Coronary artery (tissue), 2 donors: ENCODE measurements at regions not wholly inside any gene's neighbourhood (a gene's known extent, or its start where the extent isn't known, plus 50 kb on each side); places are given as distances from the start of the nearest gene placed in this dataset.

Source experiments
- DNase-seq: peaks from one replicate; pipeline ENCODE4 v3.0.0-alpha.2; 2017; ENCODE audit warnings: low spot score
- H3K27ac ChIP-seq, 2 donors: fragments of 200-600 bp; sonication (generic); one replicate each; pipeline ENCODE4 v1.5.1; 2016 to 2019
- H3K4me3 ChIP-seq: fragments of 200-600 bp; sonication (generic); 2 replicates; pipeline ENCODE4 v1.5.1; 2016; ENCODE audit warnings: mild to moderate bottlenecking, moderate library complexity
- CTCF ChIP-seq: fragments of 200-600 bp; sonication (generic); IDR thresholded peaks from one replicate; pipeline ENCODE4 v1.5.1; 2019; ENCODE audit warnings: antibody characterized with exemption

GRCh38 chr16:60246086-60246485, 1512.0 kb upstream of the GOT2 start:
- H3K4me3 ChIP-seq, result no peak overlapping the region
- DNase-seq, result no peak
- H3K27ac ChIP-seq, result no peak overlapping the region
- no peak for TF ChIP-seq CTCF

- no peak for DNase-seq
- Histone ChIP-seq H3K27ac (no peak overlapping the region), H3K4me3 (no peak overlapping the region)
- TF ChIP-seq CTCF, result no peak
Measured at GRCh38 chr16:60241671-60242070, 1507.6 kb upstream of the GOT2 start.

GRCh38 chr16:60230666-60231065, 1496.5 kb upstream of the GOT2 start:
- Histone ChIP-seq H3K4me3 (no peak overlapping the region), H3K27ac (no peak overlapping the region)
- TF ChIP-seq CTCF, result no peak
- no peak for DNase-seq

- Histone ChIP-seq H3K4me3 (no peak overlapping the region), H3K27ac (no peak overlapping the region)
- no peak for TF ChIP-seq CTCF
- DNase-seq, result no peak
Measured at GRCh38 chr16:60225541-60225940, 1491.4 kb upstream of the GOT2 start.

- Histone ChIP-seq H3K4me3 (no peak overlapping the region), H3K27ac (no peak overlapping the region)
- TF ChIP-seq CTCF, result no peak
- no peak for DNase-seq
Measured at GRCh38 chr16:60217787-60218186, 1483.7 kb upstream of the GOT2 start.

GRCh38 chr16:60214311-60214710, 1480.2 kb upstream of the GOT2 start:
- no peak overlapping the region for H3K27ac ChIP-seq
- no peak overlapping the region for H3K4me3 ChIP-seq
- no peak for DNase-seq
- TF ChIP-seq CTCF, result no peak

- Histone ChIP-seq H3K4me3 (no peak overlapping the region), H3K27ac (no peak overlapping the region)
- no peak for TF ChIP-seq CTCF
- no peak for DNase-seq
Measured at GRCh38 chr16:60206516-60206915, 1472.4 kb upstream of the GOT2 start.
